Activated T-cell treated with anti-CD3 and anti-CD28 coated beads, Interleukin-2, amount 50 U/mL, for 1 hour (primary cell): ENCODE measurements at regions not wholly inside any gene's neighbourhood (a gene's known extent, or its start where the extent isn't known, plus 50 kb on each side); places are given as distances from the start of the nearest gene placed in this dataset.
"Not testable (repeated sequence)": the region's sequence is repeated elsewhere in the genome, so short reads cannot be mapped to it uniquely, and the experiment has no call there.

ENCODE experiments used
- DNase-seq: peaks from one replicate; pipeline ENCODE4 v3.0.0-alpha.2; 2020

DNA sequence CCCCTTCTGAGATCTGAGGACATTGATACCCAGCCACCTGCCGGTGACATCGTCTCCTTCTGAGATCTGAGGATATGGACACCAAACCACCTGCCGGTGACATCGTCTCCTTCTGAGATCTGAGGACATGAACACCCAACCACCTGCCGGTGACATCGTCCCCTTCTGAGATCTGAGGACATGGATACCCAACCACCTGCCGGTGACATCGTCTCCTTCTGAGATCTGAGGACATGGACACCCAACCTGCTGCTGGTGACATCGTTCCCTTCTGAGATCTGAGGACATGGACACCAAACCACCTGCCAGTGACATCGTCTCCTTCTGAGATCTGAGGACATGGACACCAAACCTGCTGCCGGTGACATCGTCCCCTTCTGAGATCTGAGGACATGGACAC, 396.1 kb upstream of the TNRC6C start:
- not testable (repeated sequence) for DNase-seq

DNA sequence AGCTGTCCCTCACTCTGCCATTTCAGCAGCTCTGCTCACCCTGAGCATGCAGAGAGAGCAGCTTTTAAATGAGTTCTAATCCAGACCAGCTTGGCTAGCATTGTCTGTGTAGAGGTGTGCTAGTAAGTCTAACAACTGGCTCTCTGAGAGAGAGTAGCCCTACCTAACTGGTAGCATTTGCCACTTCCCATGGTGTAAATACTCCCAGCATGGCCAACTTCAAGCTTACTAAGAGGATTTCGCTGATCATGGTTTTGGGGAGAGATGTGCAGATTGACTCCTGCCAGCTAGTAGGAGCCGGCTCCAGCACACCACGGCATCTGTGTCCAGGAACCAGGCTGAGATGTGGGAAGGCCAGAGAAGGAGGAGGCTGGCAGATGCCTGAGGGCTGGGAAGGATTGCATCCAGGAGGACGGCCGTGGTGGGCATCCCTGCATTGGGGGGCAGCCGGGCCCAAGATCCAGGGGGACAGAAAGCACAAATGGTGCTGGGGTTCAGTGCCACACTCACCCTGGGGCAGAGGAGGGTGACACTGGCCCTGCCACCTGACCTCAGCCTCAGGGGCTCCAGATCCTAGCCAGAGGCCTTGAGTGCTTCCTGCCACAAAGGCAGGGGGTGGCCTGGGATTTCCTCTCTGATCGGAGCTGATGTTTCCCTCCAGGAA, 394.9 kb upstream of the TNRC6C start:
- no peak for DNase-seq

DNA sequence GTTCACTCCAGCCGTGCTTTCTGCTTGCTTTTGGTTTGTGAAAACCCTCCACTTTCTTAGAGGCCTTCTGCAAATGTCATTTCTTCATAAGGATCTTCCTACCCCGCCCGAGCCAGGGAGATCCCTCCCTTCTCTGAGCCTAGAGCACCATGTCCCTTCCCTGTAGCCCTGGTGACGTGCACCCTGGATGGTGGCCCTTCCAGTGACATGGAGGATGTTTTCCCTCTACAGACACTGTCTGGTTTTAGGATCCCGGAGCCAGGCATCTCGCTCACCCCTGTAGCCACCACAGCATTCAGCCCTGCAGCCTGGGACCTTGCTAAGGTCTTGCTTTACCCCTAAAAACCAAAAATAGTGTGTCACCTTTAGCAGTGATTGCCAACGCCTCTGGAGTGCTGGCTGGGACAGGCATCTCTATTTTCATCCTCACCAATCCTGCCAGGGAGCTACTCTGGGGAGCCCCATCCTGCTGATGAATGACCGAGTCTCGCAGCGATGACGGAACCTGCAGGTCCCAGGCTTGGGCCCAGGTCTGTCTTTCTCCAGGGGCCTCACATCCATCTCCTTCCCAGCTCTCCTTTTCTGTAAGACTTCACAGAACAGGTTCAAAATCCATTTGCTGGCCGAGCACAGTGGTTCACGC, 394.1 kb upstream of the TNRC6C start:
- no peak for DNase-seq

DNA sequence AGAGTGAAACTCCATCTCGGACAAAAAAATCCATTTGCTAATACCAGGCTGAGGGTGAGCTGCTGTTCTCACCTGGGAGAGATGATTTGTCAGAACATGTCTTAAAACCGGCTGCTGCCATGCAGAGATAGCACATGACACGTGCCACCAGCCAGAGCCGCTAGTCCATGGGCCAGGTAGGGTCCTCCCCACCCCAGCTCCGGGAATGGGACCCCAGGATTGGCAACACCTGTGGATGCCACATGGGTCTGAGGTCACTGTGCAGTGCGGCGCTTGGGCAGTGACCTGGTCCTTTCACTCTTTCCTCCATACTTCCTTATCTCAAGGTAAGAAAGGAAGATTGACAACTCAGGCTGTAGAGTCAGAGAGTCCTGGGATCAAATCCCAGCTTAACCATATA, 393.3 kb upstream of the TNRC6C start:
- DNase-seq = no peak

DNA sequence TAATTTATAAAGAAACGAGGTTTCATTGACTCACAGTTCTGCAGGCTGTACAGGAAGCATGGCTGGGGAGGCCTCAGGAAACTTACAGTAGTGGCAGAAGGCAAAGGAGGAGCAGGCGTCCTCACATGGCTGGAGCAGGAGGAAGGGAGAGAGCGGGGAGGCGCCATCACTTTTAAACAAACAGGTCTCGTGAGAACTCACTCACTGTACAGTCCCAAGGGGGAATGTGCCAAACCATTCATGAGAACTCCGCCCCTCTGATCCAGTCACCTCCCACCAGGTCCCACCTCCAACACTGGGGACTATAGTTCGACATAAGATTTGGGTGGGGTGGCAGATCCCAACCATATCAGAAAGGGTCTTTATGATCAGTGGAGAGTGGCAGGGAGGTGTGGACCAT, 392.4 kb upstream of the TNRC6C start:
- no peak for DNase-seq

DNA sequence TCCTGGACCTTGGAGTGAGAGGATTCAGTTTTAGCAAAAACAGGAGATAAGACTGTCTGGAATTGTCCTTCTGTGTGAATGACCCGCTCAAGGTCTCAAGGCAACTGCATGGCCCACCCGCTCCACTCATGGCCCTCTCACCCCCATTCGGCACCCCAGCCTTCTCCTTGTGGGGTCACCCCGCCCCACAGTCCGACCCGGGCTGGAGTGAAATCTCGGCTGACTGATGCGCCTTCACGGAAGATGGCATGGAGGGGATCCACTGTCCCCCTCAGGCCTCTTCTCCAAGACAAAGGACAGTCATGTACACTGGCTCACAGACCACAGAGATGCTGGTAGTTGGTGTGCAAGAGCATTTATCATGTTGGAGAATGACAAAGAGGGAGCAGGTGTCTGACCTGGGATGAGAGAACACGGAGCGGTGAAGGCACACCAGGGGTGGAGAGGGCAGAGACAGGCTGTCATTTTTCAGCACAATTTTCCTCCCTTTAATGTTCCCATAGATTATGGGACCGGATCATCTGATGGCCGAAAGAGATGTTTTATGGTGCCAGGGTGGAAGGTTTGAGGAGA, 391.9 kb upstream of the TNRC6C start:
- no peak for DNase-seq

DNA sequence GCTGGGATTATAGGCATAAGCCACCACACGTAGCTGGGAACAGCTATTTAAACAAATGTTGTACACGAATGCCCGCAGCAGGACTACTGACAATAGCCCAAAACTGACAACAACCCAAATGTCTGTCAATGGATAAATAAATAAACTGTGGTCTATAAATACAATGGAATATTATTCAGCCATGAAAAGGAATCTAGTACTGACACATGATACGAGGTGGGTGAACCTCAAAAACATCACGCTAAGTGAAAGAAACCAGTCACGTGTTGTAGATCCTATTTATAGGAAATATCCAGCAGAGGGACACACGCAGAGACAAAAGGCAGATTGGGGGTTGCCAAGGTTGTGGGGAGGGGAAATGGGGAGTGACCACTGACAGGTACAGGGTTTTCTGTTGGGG, 390.0 kb upstream of the TNRC6C start:
- DNase-seq = no peak

DNA sequence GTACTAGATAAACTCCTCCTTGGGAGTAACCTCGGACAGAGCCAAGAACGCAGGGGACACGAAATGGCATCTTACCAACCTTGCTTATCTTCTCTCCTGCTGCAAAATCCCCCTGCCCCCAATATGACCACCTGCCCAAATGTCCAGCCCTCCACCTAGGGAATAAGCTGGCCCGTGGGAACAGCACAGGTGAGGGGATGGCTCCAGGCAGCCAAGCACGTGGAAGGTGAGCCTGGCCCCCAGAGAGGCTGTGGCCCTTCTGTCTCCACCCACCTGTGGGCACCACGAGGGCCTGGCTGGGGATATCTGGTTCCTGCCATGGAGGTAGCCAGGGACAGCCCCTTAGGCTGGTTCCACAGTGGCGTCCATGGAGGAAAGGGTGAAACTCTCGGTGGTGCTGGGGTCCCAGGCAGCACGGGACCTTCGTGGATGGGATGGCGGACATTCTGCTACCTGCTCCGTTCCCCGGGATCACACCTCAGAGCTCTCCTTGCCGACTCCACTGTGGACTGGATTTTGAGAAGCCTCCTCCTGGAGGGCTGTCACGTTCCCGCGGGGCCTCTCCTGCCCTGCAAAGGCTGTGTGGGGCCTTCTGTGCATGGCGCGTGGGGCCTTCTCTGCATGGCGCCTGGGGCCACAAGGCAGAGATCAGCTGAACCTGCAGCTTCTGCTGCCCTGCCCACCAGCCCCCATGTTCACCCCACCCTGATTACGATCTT, 388.5 kb upstream of the TNRC6C start:
- DNase-seq = no peak

DNA sequence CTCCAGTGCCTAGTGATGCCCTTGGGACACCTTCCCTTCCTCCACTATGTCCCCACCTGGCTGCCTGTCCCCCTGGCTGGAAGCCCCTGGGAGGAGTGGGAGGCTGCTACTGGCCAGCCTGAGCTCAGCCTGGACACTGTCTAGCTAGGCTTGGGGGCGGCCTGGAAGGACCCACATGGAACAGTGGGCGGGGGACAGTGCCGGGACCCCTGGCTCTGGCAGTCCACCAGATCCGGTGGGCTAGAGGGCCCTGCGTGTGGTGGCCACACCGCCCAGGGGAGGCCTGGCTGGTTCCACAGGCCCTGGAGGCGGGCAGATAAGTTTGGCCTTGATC, 388.0 kb upstream of the TNRC6C start:
- DNase-seq = no peak

DNA sequence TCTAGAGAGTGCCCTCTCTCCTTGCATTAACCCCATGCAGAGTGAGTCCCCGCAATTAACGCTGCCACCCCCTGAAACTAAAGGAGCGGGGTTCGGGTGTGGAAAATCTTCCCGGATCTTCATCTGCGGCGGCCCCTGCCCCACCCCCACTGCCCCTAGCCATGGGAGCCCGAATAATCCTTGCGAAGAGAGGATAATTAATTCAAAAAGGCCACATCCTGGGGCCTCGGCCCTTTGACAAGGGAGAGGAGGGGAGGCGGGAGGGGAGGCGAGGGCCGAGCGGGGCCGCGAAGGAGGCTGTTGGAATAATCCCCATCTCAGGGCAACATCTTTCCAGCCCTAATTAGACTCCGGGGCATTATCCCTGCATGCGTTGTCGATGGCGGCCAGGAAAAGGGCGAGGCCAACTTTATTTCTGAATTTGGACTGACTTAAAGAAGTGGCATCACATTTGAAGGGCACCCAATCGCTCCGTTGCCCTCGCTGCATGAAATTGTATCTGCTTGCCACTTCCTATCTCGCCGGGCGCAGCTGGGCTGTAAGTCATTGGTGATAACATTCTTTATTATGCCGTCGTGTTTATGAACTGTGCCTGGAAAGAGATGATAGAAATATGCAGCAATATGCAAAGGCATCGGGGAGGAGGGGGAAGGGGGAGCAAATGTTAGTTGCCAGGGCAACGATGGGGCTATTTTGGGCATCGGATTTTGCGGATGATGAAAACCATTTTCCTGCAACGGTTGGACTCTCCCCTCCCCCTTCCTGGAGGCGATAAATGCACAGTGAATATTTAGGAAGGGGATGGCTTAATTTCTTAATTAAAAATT, 387.1 kb upstream of the TNRC6C start:
- DNase-seq = no peak

DNA sequence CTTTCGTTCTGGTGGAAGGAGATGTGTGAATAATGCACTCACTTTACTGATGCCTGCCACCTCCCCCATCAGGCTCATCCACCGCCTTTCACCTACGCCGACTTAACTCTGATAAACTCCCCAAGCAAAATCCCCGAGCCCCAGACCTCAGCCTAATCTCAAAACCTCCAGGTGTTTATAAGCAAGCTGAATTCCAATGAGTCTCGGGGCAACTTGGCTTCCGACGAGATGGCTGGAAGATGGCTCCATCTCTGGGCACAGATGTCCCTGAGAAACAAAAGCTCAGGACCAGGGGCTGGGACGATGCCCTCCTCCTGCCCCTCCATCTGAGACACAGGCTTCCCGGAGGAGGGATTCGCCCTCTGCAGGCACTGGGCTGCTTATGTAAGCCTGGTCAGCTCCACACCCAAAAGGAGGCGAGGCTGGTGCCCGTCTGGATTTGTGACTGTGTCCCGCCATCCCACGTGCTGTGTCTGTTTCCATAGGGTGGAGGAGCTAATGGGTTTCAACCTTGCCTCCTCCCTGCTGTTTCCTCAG, 386.4 kb upstream of the TNRC6C start:
- no peak for DNase-seq

DNA sequence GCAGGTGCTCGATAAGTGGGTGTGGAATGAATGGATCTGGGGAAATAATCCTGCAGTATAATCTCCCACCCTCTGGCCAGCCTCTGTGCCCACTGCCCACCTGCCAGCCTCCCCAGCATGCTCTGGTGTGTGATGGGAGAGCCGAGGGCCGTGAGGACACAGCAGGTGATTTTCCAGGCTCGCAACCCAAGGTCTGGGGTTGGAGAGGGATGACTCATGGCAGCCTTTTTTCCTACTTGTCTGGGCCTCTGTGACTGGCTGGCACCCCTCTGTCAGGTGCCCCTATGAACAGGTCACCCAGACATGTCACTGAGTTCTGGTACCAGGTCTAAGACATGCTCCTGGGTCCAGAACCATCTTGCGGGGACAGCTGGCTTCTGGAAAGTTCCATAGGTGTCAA, 385.7 kb upstream of the TNRC6C start:
- no peak for DNase-seq

DNA sequence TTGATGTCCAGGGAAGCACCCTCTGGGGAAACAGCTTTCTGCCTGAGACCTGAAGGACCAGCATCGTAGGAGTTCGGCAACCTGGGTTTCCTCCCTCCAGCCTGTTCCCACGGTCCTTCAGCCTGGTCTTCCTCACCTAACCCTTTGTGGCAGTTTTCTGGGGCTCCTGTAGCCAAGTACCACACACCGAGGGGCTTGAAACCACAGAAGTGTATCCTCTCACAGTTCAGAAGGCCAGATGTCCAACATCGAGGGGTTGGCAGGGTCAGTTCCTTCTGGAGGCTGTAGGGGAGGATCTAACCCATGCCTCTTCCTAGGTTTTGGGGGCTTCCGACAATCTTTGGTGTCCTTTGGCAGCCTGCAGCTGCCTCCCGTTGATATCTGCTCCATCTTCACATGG, 381.0 kb upstream of the TNRC6C start:
- no peak for DNase-seq

DNA sequence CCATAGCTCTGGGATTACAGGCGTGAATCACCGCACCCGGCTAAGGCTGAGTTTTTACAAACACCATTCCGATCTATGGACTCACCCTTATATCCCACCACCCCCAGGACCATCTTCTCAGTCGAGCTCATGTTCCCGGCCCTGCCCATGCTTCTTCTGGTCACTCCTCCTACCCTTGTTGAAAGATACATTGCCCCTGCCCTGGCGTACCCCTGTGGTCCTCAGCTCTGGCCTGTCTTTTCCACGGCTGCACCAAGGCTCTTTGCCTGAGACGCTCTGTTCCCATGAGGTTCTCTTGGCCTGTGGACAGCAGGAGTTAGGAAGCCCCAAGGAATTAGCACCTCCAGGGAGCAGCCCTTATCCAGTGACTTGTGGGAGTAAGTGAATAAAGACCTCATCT, 379.4 kb upstream of the TNRC6C start:
- DNase-seq = no peak

DNA sequence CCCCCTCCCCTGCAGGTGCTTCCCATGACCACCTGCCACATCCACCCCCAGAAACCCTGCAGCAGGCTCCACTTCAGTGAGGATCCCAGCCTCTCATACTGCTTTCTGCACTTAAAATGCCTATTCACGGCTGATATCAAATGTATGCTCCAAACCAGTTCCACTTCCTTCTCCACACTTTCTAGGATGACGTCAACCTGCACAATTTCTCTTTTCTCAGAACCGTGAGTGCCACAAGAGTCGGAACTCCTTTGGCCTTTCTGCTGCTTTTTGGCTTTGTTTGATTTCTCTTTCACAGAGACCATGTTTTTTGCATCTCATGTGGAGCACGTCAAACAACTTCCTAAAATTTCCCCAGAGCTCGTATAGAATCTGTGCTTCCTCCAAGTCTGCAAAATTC, 378.8 kb upstream of the TNRC6C start:
- DNase-seq = no peak

DNA sequence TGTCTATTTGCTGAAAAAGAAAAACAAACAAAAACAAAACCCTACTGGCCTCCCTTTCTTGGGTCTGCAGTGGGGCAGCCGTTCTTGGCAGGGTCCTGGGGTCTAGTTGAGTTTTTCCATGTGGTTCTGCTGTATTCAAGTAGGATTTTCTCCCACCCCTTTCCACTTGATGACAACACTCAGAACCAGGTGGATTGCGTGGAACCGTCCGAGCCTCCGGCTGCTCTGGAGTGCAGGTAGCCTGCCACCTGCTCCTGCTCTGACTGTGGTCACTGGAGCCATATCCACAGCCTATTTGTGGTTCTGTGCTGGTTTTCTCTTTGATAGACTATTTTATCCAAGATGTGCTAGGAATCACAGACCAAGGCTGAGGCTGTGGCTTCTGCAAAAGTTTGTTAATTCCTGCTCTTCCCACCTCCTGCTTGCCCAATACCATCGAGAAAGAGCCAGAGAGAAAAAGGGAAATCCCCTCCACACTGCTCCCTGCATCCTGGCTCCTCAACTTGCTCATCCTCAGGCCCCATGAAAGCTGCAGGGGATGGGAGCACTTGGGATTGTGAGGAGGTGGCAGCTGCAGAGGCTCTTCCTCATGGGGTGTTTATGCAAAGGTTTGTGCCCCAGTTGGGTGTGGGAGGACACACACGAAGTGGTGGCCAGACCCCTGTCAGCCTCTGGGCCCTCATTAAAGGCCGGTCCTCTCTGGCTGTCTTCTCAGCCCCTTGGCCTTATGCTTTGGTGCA, 377.8 kb upstream of the TNRC6C start:
- DNase-seq = no peak

DNA sequence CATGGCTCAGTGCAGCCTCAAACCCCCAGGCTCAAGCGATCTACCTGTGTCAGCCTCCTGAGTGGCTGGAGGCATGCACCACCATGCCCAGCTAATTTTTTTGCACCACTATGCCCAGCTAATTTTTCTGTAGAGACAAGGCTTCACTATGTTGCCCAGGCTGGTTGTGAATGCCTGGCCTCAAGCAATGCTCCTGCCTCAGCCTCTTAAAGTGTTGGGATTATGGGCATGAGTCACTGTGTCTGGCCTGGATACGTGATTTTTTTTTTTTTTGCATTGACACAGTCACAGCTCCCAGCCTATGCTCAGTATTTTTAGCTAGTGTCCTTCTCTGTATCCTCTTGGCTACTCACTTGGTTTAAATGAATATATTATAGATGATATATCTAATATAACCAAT, 377.0 kb upstream of the TNRC6C start:
- no peak for DNase-seq

DNA sequence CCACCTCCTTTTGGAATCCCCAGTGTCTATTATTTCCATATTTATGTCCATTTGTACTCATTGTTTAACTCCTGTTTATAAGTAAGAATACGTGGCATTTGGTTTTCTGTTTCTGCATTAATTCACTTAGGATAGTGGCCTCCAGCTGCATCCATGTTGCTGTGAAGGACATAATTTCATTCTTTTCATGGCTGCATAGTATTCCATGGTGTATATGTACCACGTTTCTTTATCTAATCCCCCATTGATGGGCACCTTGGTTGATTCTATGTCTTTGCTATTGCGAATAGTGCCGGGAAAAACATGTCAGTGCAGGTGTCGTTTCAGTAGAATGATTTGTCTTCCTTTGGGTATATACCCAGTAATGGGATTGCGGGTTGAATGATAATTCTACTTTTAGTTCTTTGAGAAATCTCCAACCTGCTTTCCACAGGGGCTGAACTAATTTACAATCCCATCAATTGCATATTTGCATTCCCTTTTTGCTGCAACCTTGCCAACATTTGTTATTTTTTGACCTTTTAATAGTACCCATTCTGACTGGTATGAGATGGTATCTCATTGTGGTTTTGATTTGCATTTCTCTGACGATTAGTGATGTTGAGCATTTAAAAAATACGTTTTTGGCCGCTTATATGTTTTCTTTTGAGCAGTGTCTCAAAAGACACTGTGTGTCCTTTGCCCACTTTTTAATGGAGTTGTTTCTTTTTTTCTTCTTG, 373.2 kb upstream of the TNRC6C start:
- no peak for DNase-seq

DNA sequence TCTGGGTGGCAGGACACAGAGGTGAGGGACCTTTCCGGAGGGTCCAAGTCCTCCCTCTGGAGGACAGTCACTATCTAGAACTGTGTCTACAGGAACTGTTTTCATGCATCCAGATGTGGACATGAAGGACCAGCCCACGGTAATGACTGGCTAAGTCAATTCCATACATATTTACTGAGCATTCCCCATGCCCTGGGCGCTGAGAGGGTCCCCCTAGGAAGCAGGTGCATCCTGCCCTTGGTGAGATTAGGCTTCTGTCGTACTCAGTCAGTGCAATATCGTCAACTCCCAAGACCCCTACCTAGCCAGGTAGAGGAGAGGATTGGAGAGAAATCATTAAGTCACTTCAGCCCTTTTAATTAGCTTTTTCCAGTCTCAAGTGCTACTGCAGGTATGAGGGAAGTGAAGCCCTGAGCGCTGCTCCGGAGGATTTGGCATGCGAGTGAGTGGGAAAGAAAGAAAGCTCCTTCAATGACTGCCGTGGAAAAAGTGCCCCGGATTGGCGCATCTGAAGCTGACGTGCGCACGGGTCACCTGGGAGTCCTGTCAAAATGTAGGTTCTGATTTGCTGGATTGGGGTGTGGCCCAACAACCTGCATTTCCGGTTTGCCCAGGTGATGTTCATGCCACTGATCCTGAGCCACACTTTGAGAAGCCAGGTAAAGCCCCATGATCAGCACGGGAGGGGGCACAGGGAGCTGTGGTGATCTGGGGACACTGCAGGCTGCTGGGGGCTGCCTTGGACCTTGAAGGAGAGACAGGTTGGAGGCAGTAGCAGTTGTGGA, 367.4 kb upstream of the TNRC6C start:
- no peak for DNase-seq

DNA sequence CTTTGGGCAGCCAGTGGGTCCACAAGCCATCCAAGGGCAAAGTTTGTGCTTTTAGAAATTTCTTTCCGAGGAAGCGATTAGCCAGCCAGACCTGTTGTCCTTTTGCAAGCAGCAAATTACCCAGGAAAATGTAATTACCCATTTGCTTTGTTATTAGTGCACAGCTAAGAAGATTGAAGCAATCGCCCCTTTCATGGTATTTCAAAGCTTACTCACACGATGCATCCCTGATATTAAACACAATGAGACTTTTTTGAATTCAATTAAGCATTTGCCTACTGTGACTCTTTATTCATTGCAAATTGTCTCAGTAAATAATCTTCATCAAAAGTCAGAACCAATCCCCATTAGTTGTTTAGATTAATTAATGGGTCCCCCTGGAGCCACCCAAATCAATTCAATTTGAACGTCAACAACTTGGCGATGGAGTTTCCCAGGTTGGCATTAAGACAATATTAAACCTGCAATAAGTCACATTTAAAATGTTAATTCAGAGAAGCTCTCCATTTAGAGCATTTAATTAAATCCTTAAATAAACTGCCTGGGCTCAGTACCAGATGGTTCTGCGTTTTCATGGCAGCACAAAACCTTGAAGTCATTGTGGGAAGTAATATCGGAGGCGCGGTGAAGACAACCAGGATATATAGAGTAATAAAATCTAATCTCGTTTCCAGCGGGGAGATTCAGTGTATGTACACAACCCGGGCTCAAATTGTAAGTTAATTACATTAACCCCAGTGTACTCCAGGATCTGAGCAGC, 366.2 kb upstream of the TNRC6C start:
- no peak for DNase-seq
